NCI-H82 (cell line): ENCODE measurements at regions not wholly inside any gene's neighbourhood (a gene's known extent, or its start where the extent isn't known, plus 50 kb on each side); places are given as distances from the start of the nearest gene placed in this dataset.
A peak's percentile ranks its signal among the peaks of the same experiment; 100 is the strongest.
"Not testable (repeated sequence)": the region's sequence is repeated elsewhere in the genome, so short reads cannot be mapped to it uniquely, and the experiment has no call there.

ENCODE experiments used
- DNase-seq: peaks from one replicate; lab custom pipeline; 2025; lab: John Stamatoyannopoulos, UW

GRCh38 chr12:93080452-93080851, 151.4 kb upstream of the EEA1 start:
- DNase-seq: no peak

- no peak for DNase-seq
Measured at GRCh38 chr12:93080994-93081809, 152.1 kb upstream of the EEA1 start.

- no peak for DNase-seq
Measured at GRCh38 chr12:93081810-93082165, 152.7 kb upstream of the EEA1 start.

- DNase-seq: peak; percentile 15
Measured at GRCh38 chr12:93085383-93086287, 156.5 kb upstream of the EEA1 start.

- no peak for DNase-seq
Measured at GRCh38 chr12:93086288-93086727, 157.2 kb upstream of the EEA1 start.

GRCh38 chr12:93087840-93088610, 158.9 kb upstream of the EEA1 start:
- no peak for DNase-seq

- DNase-seq: no peak
Measured at GRCh38 chr12:93089805-93090569, 160.9 kb upstream of the EEA1 start.

GRCh38 chr12:93090731-93091172, 161.7 kb upstream of the EEA1 start:
- DNase-seq: no peak

GRCh38 chr12:93091886-93092648, 163.0 kb upstream of the EEA1 start:
- DNase-seq: peak; percentile 79

- DNase-seq: no peak
Measured at GRCh38 chr12:93092649-93092945, 163.5 kb upstream of the EEA1 start.

GRCh38 chr12:93093243-93093642, 164.1 kb upstream of the EEA1 start:
- no peak for DNase-seq

GRCh38 chr12:93094222-93094621, 165.1 kb upstream of the EEA1 start:
- DNase-seq: not testable (repeated sequence)

GRCh38 chr12:93094988-93095737, 166.1 kb upstream of the EEA1 start:
- no peak for DNase-seq

- no peak for DNase-seq
Measured at GRCh38 chr12:93097417-93097816, 168.3 kb upstream of the EEA1 start.

- peak; percentile 79 for DNase-seq
Measured at GRCh38 chr12:93098077-93098476, 169.0 kb upstream of the EEA1 start.

- DNase-seq: no peak
Measured at GRCh38 chr12:93099792-93100191, 170.7 kb upstream of the EEA1 start.

GRCh38 chr12:93100610-93101009, 171.5 kb upstream of the EEA1 start:
- DNase-seq: peak; percentile 91

- DNase-seq: no peak
Measured at GRCh38 chr12:93101367-93101766, 172.3 kb upstream of the EEA1 start.

- no peak for DNase-seq
Measured at GRCh38 chr12:93102312-93102711, 173.2 kb upstream of the EEA1 start.

GRCh38 chr12:93102744-93103143, 173.6 kb upstream of the EEA1 start:
- no peak for DNase-seq
